ENCODE measurements at regions not wholly inside any gene's neighbourhood (a gene's known extent, or its start where the extent isn't known, plus 50 kb on each side); places are given as distances from the start of the nearest gene placed in this dataset.

- DNase-seq = no peak
Measured at GRCh38 chr12:66859751-66860440, 181.0 kb upstream of the GRIP1 start.

DNA sequence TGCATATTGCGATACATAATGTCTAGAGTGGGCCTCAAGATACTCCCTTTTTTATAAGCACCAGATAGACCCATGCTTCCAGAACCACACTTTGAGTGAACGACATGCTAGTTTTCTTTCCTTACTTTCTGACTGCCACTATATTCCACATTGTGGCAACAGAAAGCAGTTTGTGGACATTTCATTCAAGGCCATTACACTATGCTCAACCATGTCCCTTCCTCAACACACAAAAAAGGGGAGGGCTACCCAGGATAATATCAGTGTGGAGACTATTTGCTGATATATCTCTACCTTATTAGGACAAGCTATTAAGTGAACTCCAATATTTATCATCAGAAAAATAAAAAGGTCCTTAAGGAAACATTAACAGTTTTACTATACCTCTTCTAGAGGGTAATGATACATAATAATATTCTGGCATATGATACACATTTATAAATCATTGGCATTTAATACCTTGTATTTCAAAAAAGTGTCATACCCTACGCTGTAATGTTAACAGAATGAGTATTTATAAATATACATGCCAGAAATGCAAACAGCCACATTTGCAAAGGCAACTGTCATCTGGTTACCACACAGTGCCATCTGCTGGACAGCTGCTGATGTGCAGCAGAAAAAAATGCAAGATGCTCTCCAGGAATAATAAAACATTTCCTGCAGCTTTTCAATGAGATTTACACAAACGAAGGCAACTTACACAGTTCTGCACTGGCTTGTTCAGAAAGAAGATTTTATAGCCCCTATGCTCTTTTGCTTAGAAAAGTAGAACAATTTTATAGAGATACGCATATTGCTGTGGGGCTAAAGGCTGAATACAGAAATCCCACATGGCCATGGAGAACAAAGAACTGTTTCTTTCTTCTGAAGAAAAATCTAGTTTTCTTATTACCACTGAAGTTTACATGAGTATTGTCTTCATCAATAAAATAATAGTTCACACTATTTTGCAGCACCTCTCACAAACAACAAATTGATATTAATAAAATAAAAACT is 182.2 kb upstream of the GRIP1 start:
- DNase-seq = peak; percentile 70

- no peak for DNase-seq
Measured at GRCh38 chr12:66862356-66862985, 183.6 kb upstream of the GRIP1 start.

GRCh38 chr12:66863276-66863675 is 184.4 kb upstream of the GRIP1 start:
- DNase-seq = no peak

DNA sequence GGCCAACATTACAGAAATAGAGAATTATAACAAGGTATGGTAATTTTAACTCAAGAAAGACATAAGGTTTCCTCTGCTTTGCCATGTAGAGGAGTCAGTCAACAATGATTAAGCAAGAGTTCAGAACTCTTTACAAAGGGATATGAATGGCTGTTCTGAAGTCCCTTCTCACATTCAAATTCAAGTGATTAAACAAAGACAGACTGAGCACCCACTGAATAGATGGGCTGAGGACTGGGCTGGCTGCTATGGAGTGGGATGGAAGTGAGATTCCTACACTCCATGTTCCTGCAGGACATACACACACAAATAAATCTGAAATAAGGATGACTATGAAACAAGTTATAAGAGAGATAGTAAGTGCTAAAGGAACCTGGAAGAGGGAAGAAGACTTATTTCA is 199.0 kb upstream of the GRIP1 start:
- DNase-seq = no peak

DNA sequence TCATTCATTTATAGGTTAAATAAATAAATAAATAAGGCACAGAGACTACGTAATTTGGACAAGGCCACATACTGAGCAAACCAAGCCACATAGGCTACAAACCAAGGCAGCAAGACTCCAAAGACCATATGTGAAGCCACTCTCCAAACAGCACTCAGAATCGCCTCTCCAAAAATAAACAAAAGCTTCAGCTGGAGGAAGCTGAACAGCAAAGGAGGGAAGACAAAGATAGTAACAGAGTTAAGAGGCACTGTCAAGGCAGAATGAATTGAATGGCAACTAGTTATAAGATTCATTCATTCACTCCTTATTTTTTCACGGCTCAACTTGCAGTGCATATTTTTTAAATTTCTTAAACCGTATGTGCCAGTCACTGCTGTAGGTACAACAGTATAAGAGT is 200.5 kb upstream of the GRIP1 start:
- no peak for DNase-seq

GRCh38 chr12:66881386-66881785 is 202.5 kb upstream of the GRIP1 start:
- no peak for DNase-seq

DNA sequence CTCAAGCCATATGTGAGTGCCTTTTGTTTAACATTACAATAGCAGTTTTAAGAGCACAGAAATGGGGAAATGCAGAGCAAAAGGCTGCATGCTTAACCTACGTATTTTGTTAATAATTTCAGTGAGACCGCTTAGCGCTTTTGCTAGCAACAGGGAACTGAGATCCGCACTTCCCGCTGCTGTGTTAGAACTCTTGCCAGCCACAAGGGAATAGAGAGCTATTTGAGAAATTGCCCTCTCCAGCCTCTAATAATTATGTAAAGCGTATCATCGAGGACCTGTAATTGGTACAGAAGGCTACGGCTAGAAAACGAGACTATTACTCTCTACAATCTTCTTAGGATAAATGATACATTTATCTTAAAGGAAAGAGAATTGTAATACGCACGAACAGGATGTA is 205.2 kb upstream of the GRIP1 start:
- DNase-seq = no peak

DNA sequence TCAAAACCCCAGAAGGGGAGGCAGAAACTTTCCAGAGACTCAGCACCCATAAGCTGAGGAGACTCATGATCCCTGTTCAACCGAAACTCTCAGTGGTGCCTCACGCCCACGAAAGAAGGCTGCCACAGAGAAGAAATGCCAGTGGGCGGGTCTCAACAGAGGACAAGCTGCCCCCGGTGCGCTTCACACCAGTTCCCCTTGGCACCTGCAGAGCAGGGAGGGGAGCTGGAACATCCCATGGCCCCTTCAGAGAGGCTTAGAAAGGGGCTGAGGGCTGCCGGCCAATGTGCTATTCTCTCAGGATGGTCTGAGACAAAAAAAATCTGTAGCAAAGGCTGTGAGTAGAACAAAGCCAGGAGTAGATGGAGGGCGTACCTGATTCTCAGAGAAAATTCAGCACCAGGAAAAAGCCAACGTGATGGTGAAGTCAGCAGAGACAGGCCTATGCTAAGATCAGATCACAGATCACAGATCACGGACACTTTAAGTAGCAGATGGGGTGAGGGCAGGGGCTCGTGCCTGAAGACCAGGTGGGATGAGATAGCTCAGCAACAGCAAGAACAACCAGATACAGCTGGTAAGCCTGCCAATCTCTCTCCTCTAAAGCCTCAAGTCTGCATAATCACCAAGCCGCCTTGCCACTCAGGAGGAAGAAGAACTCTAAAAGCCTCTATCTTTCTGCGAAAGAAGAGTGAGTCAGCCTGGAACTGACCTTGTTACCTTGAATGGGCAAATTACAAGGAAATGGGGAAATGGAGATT is 206.4 kb upstream of the GRIP1 start:
- DNase-seq = no peak

GRCh38 chr12:66896797-66897196 is 217.9 kb upstream of the GRIP1 start:
- DNase-seq = no peak

- DNase-seq = no peak
Measured at GRCh38 chr12:66898700-66899469, 220.0 kb upstream of the GRIP1 start.

DNA sequence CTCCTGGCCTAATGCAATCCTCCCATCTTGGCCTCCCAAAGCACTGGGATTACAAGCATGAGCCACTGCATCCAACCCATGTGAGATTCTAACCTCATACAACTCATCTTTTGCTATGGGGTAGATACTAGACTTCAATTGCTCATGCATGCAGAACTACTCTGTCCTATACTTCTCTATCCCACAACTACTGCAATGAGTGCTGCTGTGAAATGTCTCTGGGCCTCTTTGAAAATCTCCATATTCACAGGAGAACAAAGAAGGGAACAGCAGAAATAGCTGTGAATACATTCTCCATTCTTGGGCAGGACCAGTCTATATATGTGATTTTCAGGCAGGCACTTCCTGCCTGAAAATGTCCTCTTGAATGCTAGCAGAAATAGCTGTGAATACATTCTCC is 220.7 kb upstream of the GRIP1 start:
- DNase-seq = no peak

DNA sequence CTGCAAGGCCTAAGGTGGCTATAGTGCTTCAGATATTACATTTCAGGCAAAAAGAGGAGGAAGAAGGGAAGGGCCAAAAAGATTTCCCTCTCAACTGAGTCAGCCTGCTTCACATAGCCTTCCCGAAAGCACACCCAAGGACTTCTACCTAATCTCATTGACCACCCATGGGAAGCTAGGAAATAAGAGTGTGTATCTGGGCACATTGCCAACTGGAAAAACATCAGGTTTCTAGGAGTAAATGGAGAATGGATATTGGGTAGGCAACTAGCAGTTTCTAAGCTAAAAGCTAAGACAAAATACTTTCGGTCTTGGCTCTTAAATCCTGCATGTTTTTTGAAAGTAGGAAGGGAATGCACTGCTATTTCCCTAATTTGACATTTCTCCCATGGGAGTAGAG is 221.7 kb upstream of the GRIP1 start:
- no peak for DNase-seq

DNA sequence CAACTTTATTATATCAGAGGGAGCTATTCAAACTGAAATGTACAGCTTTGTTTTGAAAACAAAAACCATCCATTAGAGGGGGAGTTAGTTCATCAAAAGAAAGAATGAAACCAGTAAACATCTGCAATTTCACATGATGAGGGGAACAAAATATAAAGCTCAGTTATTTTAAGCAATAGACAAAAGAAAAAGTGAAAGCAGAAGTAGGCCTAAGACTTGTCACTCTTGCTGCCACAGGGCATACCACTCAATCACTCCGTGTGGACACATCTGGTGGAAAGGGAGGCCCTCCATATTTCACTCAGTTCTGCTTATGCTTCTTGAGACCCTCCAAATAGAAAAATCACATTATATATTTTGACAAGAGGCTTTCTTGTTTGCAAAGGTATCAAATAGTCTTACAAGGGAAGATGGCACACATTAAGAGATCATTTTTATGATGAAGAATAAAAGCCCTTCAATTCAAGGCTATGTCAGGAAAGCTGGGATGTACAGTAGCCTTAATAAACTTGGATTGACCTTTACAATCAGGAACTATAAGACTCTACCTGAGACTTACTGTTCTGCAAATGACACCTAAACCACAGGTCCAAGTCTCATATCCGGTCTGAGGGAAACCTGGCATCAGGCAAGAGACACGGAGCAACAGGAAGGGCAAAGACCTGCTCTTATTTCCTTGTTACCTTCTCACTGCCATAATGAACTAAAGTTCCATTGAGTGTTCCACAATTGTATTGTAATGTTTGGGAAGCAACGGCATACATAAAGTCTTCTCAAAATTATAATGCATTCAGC is 222.5 kb upstream of the GRIP1 start:
- peak; percentile 19 for DNase-seq

- DNase-seq = no peak
Measured at GRCh38 chr12:66902020-66902419, 223.1 kb upstream of the GRIP1 start.

GRCh38 chr12:66903782-66904396 is 225.0 kb upstream of the GRIP1 start:
- DNase-seq = no peak

DNA sequence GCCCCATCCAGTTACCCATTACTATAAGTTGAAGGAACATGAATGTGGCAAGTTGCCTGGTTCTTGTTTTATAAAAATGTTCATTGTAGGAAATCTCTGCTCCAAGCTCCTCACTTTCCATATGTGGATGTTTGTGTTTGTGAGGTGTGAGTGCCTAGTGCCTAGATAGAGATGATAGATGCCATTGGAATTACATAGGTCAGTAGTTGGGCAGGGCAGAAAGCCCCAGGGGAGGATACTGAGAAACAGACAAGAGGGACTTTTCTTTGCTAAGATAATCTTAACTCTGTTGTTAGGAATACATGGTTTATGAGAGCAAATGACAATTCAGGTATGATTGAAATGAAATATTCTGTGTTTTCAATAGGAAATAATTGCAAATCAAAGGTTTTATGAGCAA is 226.3 kb upstream of the GRIP1 start:
- no peak for DNase-seq

- DNase-seq = peak; percentile 7
Measured at GRCh38 chr12:66910366-66910974, 231.6 kb upstream of the GRIP1 start.

DNA sequence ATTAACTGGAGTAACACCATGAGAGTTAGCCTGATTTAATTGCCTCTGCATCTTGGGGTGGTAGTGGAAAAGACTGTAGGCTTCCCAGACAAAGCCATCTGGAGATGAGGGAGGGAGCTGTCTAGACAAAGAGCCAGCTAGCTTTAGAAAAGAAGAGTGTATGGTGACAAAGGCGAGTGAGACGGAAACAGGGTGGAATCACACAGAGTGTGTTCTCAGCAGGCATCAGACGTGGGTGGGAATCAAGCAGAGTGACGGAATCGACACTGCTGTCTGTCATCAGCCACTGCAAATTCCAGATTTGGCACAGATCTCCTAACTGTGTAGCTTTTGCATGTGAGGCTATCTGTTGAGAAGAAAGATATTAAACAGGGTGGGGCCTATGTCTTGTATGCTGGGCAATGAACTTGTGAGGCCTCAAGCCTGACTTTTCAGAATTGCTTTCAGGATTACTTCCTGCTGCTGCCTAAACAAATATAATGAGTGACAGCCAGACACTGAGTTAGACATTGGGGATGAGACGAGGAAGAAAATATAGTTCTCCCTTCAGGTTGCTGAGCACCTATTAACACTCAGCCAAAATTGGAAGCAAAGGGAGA is 236.5 kb upstream of the GRIP1 start:
- DNase-seq = no peak

DNA sequence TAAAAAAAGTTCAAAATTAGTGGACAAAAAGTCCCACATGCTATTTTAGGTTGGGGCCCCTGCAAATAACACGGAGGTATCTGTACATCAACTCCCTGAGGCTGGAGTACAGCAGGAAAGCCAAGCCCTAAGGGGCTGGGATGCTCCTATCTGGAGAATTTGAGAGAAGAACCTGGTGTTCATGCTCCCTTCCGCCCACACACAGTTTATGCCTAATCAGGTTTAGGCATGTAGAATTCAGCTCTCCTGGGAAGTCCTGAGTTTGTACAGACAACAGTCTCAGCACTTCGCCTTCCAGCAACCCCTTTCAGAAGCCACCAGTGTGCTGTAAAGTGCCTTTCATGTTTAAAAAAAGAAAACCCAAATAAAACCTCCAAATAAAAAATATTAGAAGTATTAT is 237.3 kb upstream of the GRIP1 start:
- DNase-seq = no peak

All from CD4-positive, alpha-beta T cell treated with Interleukin-17A for 4 hours (primary cell).